Tibial artery (tissue), 4 donors: ENCODE measurements at regions not wholly inside any gene's neighbourhood (a gene's known extent, or its start where the extent isn't known, plus 50 kb on each side); places are given as distances from the start of the nearest gene placed in this dataset.
"Not testable (repeated sequence)": the region's sequence is repeated elsewhere in the genome, so short reads cannot be mapped to it uniquely, and the experiment has no call there.

Source experiments
- DNase-seq, 2 donors: peaks; one replicate each; pipeline ENCODE4 v3.0.0-alpha.2; 2019
- H3K27ac ChIP-seq, 2 donors: fragments of 200-600 bp; sonication (generic) in 1 of 2; 1 replicate in 1 of 2; 2 replicates in 1 of 2; pipeline ENCODE4 v1.5.1; 2018 to 2019; ENCODE audit warnings: mild to moderate bottlenecking in 1 of 2
- H3K27me3 ChIP-seq, 2 donors: fragments of 200-600 bp; sonication (generic) in 1 of 2; one replicate each; pipeline versions ENCODE4 v1.5.1 to v1.6.0; 2016 to 2019
- H3K36me3 ChIP-seq, 3 donors: fragments of 200-600 bp; sonication (generic) in 2 of 3; one replicate each; pipeline ENCODE4 v1.5.1; 2016 to 2019; ENCODE audit warnings: mild to moderate bottlenecking in 2 of 3
- H3K4me1 ChIP-seq, 4 donors: fragments of 200-600 bp; sonication (generic) in 2 of 4; 1 replicate in 3 of 4; 2 replicates in 1 of 4; pipeline ENCODE4 v1.5.1; 2016 to 2019
- H3K4me3 ChIP-seq, 2 donors: fragments of 200-600 bp; sonication (generic) in 1 of 2; 1 replicate in 1 of 2; 2 replicates in 1 of 2; pipeline ENCODE4 v1.5.1; 2018 to 2019; ENCODE audit warnings: mild to moderate bottlenecking in 2 of 2
- H3K9me3 ChIP-seq, 3 donors: fragments of 200-600 bp; sonication (generic) in 1 of 3; one replicate each; pipeline ENCODE4 v1.5.1; 2016 to 2019
- CTCF ChIP-seq, 2 experiments: fragments of 200-600 bp in 1 of 2; fragments of 450-650 bp in 1 of 2; IDR thresholded peaks; one replicate each; pipeline ENCODE4 v1.5.1; 2017 to 2019; ENCODE audit warnings: antibody characterized with exemption in 2 of 2, mild to moderate bottlenecking in 1 of 2, moderate library complexity in 1 of 2
- intact Hi-C: fragments of 100-400 bp; cut with DNase I; formaldehyde crosslinking; loops from one replicate; pipeline ENCODE4 v1.15.0; 2023; ENCODE audit warnings: low total_unique reads

- no peak for DNase-seq
- intact Hi-C loops: no loop called here
Observed at GRCh38 chr2:2775018-2775417, 443.9 kb upstream of the MYT1L start.

DNA sequence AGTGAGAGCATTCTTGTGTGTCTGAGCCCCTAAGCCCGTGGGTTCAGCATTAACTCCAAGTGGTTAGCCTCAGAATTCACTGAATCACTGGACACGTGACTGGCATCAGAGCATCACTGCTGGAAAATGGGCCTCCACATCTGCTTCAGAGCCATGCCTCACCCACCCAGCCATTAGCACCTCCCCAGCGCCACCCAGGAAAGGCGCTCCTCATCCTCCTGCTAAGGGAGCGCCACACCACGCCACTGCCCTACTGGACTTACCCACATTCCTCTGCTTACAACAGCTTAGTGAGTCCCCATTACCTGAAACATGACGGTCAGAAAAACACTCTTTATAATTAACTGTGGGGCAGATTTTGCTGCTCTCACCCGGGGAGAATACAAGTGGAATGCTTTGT is 442.6 kb upstream of the MYT1L start:
- no peak for DNase-seq
- Histone ChIP-seq H3K4me1 (peaks cover 0 to 6% (median 0%) of the 10 kb centered on the region in 4 donors), H3K27ac (no peak overlapping the region), H3K27me3 (no peaks in the 10 kb centered on the region), H3K36me3 (no peaks in the 10 kb centered on the region), H3K9me3 (no peaks in the 10 kb centered on the region), H3K4me3 (no peak overlapping the region)
- no peak for TF ChIP-seq CTCF (IDR thresholded peaks at IDR 0.05)
- intact Hi-C loops: no loop called here

More at GRCh38 chr2:2775018-2775417, 443.9 kb upstream of the MYT1L start:
- no peak for TF ChIP-seq CTCF (IDR thresholded peaks at IDR 0.05)
- no peaks in the 10 kb centered on the region for H3K27me3 ChIP-seq
- H3K9me3 ChIP-seq: peaks cover 0 to 6% (median 0%) of the 10 kb centered on the region in 3 donors
- peaks cover 0 to 2% (median 0%) of the 10 kb centered on the region in 4 donors for H3K4me1 ChIP-seq
- no peak overlapping the region for H3K27ac ChIP-seq
- no peaks in the 10 kb centered on the region for H3K36me3 ChIP-seq
- no peak overlapping the region for H3K4me3 ChIP-seq

DNA sequence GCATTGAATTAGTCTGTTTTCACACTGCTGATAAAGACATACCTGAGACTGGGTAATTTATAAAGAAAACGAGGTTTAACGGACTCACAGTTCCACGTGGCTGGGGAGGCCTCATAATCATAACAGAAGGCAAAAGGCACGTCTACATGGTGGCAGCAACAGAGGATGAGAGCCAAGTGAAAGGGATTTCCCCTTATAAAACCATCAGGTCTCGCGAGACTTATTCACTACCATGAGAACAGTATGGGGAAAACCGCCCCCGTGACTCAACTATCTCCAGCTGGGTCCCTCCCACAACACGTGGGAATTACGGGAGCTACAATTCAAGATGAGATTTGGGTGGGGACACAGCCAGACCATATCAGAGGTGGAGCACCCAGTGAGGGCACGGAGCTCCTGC is 442.0 kb upstream of the MYT1L start:
- H3K36me3 ChIP-seq, H3K27me3 ChIP-seq, H3K9me3 ChIP-seq, DNase-seq, intact Hi-C loops, H3K27ac ChIP-seq, H3K4me1 ChIP-seq, H3K4me3 ChIP-seq: not testable (repeated sequence)

GRCh38 chr2:2771721-2772411 is 440.8 kb upstream of the MYT1L start:
- intact Hi-C loops: no loop called here
- Histone ChIP-seq H3K4me3 (no peak overlapping the region), H3K27me3 (no peaks in the 10 kb centered on the region), H3K9me3 (no peaks in the 10 kb centered on the region), H3K4me1 (peaks cover 0 to 6% (median 0%) of the 10 kb centered on the region in 4 donors), H3K36me3 (no peaks in the 10 kb centered on the region), H3K27ac (no peak overlapping the region)
- TF ChIP-seq CTCF (IDR thresholded peaks at IDR 0.05): no peak
- DNase-seq: no peak

GRCh38 chr2:2769481-2770431 is 438.7 kb upstream of the MYT1L start:
- no peak for TF ChIP-seq CTCF (IDR thresholded peaks at IDR 0.05)
- Histone ChIP-seq H3K36me3 (no peaks in the 10 kb centered on the region), H3K27me3 (no peaks in the 10 kb centered on the region), H3K4me1 (peaks cover 0 to 6% (median 0%) of the 10 kb centered on the region in 4 donors), H3K9me3 (no peaks in the 10 kb centered on the region), H3K27ac (no peak overlapping the region), H3K4me3 (no peak overlapping the region)
- no peak for DNase-seq
- intact Hi-C loops: no loop called here

DNA sequence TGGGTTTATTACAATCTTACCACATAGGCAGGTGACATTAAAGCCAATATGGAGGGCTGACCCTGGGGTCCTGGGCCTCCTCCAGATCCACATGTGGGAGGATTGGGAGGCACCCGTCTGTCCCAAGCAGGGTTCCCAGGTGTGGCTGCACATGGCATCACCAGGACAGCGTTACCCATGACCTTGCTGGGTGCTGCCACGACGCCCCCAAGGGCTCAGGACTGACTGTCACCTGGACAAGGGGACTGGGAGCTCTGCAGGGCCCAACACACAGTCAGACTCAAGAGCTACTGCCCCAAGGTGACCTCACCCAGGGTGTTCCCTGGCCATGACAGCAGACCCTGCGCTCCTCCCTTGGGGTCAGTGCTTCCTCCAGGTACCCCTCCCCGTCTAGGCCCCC is 437.4 kb upstream of the MYT1L start:
- no peak for TF ChIP-seq CTCF (IDR thresholded peaks at IDR 0.05)

More for the DNA sequence above, 437.4 kb upstream of the MYT1L start:
- intact Hi-C loops: no loop called here
- Histone ChIP-seq H3K36me3 (no peaks in the 10 kb centered on the region), H3K27me3 (no peaks in the 10 kb centered on the region), H3K9me3 (no peaks in the 10 kb centered on the region), H3K4me3 (no peak overlapping the region), H3K4me1 (peaks cover 0 to 6% (median 0%) of the 10 kb centered on the region in 4 donors), H3K27ac (no peak overlapping the region)
- no peak for DNase-seq
